HEK293T (cell line): ENCODE measurements at regions not wholly inside any gene's neighbourhood (a gene's known extent, or its start where the extent isn't known, plus 50 kb on each side); places are given as distances from the start of the nearest gene placed in this dataset.

Experiments used
- CTCF ChIA-PET: fragments of 350-600 bp; formaldehyde crosslinking; extraction: SDS; loops from one replicate; lab custom pipeline; 2021; ENCODE audit warnings: antibody characterized with exemption, inconsistent platforms; lab: Yijun Ruan, JAX
- POLR2A ChIA-PET: fragments of 350-600 bp; formaldehyde crosslinking; extraction: SDS; loops from one replicate; lab custom pipeline; 2020; ENCODE audit warnings: antibody characterized with exemption, inconsistent platforms; lab: Yijun Ruan, JAX
- DNase-seq: peaks from one replicate; pipeline ENCODE4 v3.0.0; 2012; ENCODE audit warnings: mixed read lengths; ENCODE audit errors: extremely low spot score
- ARNT ChIP-seq: fragments of 450-650 bp; IDR thresholded peaks from 2 replicates; pipeline ENCODE4 v1.6.1; 2017; ENCODE audit warnings: mild to moderate bottlenecking
- BHLHE40 ChIP-seq: fragments of 450-650 bp; IDR thresholded peaks from 2 replicates; pipeline ENCODE4 v1.6.1; 2016; ENCODE audit warnings: mild to moderate bottlenecking, moderate library complexity, borderline replicate concordance
- CTBP1 ChIP-seq: fragments of 450-650 bp; IDR thresholded peaks from 2 replicates; pipeline ENCODE4 v1.6.1; 2016; ENCODE audit warnings: borderline replicate concordance
- ELF4 ChIP-seq: fragments of 450-650 bp; IDR thresholded peaks from 2 replicates; pipeline ENCODE4 v1.6.1; 2017; ENCODE audit warnings: antibody characterized with exemption
- FOXA1 ChIP-seq: fragments of 450-650 bp; IDR thresholded peaks from 2 replicates; pipeline ENCODE4 v1.6.1; 2016; ENCODE audit warnings: mild to moderate bottlenecking
- FOXK2 ChIP-seq: fragments of 450-650 bp; IDR thresholded peaks from 2 replicates; pipeline ENCODE4 v1.6.1; 2016; ENCODE audit warnings: mild to moderate bottlenecking
- FOXM1 ChIP-seq: fragments of 450-650 bp; IDR thresholded peaks from 2 replicates; pipeline ENCODE4 v1.6.1; 2017; ENCODE audit warnings: mild to moderate bottlenecking, borderline replicate concordance
- HDGF ChIP-seq: fragments of 450-650 bp; IDR thresholded peaks from 2 replicates; pipeline ENCODE4 v1.6.1; 2017; ENCODE audit warnings: antibody characterized with exemption, borderline replicate concordance
- L3MBTL2 ChIP-seq: fragments of 450-650 bp; conservative IDR thresholded peaks from 2 replicates; pipeline ENCODE4 v1.6.1; 2016; ENCODE audit warnings: mild to moderate bottlenecking
- LEF1 ChIP-seq: fragments of 450-650 bp; IDR thresholded peaks from 2 replicates; pipeline ENCODE4 v1.6.1; 2017; ENCODE audit warnings: mild to moderate bottlenecking, borderline replicate concordance
- NFRKB ChIP-seq: fragments of 450-650 bp; IDR thresholded peaks from 2 replicates; pipeline ENCODE4 v1.6.1; 2016; ENCODE audit warnings: mild to moderate bottlenecking, moderate library complexity
- PKNOX1 ChIP-seq: fragments of 450-650 bp; IDR thresholded peaks from 2 replicates; pipeline ENCODE4 v1.6.1; 2016
- SP1 ChIP-seq: fragments of 450-650 bp; IDR thresholded peaks from 2 replicates; pipeline ENCODE4 v1.6.1; 2017
- SUZ12 ChIP-seq: fragments of 450-650 bp; IDR thresholded peaks from 2 replicates; pipeline ENCODE4 v1.6.1; 2016; ENCODE audit warnings: mild to moderate bottlenecking
- TARDBP ChIP-seq: fragments of 450-650 bp; IDR thresholded peaks from 2 replicates; pipeline ENCODE4 v1.6.1; 2016
- ZNF384 ChIP-seq: fragments of 450-650 bp; IDR thresholded peaks from 2 replicates; pipeline ENCODE4 v1.6.1; 2016

DNA sequence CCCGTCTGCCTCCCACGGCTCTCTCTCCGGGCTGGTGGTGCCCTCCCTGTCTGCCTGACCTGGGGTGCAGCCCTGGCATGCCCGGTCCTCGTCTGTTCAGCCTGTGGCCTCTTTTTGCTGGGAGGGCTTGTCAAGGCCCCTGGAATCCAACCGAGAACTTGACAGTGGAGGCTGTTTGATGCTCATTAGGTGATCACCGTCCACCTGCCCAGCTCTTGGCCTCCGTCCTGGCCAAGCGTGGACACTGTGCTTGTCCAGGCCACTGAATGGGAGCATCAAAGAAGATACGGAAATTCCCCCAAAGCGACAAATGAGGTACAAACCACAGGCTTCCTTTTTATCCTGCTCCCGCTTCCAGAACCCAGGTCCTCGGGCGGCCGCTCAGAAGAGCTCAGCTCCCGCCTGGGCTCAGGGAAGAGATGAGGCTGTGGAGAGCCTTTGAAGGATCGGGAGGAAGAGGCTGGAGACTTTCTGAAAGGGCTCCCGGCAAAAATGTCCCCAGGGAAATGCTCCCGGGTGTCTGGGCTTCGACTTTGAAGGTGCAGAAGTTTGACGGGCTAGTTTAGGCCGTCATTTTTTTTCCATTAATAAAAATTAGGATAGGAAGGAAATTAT is 1273.9 kb downstream of the BRD1 start:
- no peak for DNase-seq
- no peak for TF ChIP-seq BHLHE40
- TF ChIP-seq SUZ12, result no peak
- no peak for TF ChIP-seq FOXA1
- no peak for TF ChIP-seq FOXM1
- no peak for TF ChIP-seq HDGF
- TF ChIP-seq NFRKB, result no peak
- no peak for TF ChIP-seq SP1
- no peak for TF ChIP-seq TARDBP
- TF ChIP-seq CTBP1, result no peak
- no peak for TF ChIP-seq PKNOX1
- TF ChIP-seq ELF4, result no peak
- TF ChIP-seq ZNF384, result no peak
- TF ChIP-seq ARNT, result no peak
- no peak for TF ChIP-seq FOXK2
- TF ChIP-seq LEF1, result no peak
- no peak for TF ChIP-seq L3MBTL2
- ChIA-PET CTCF (no interaction called here), POLR2A (no interaction called here)

- ChIA-PET POLR2A (no interaction called here), CTCF (no interaction called here)
- no peak for TF ChIP-seq BHLHE40
- no peak for TF ChIP-seq HDGF
- TF ChIP-seq PKNOX1, result no peak
- no peak for DNase-seq
Measured at GRCh38 chr22:48553119-48553518, 1274.6 kb downstream of the BRD1 start.

GRCh38 chr22:48551716-48552268 is 1275.9 kb downstream of the BRD1 start:
- CTCF ChIA-PET, result no interaction called here
- no peak for TF ChIP-seq L3MBTL2
- no peak for TF ChIP-seq HDGF
- TF ChIP-seq ELF4, result no peak
- TF ChIP-seq ARNT, result no peak
- no peak for TF ChIP-seq PKNOX1
- DNase-seq, result no peak
- POLR2A ChIA-PET, result no interaction called here

GRCh38 chr22:48551061-48551460 is 1276.6 kb downstream of the BRD1 start:
- TF ChIP-seq FOXM1, result no peak
- TF ChIP-seq L3MBTL2, result no peak
- TF ChIP-seq LEF1, result no peak
- TF ChIP-seq NFRKB, result no peak
- TF ChIP-seq FOXK2, result no peak
- TF ChIP-seq TARDBP, result no peak
- no peak for TF ChIP-seq CTBP1
- TF ChIP-seq PKNOX1, result no peak
- TF ChIP-seq ELF4, result no peak
- ChIA-PET CTCF (no interaction called here), POLR2A (no interaction called here)
- DNase-seq, result no peak

- TF ChIP-seq FOXK2 (no peak), HDGF (no peak), FOXM1 (no peak), BHLHE40 (no peak), ARNT (no peak), SP1 (no peak), L3MBTL2 (no peak), PKNOX1 (no peak), NFRKB (no peak), CTBP1 (no peak), LEF1 (no peak), TARDBP (no peak), SUZ12 (no peak), FOXA1 (no peak), ELF4 (no peak), ZNF384 (no peak)
- CTCF ChIA-PET, result no interaction called here
Measured at GRCh38 chr22:48548391-48548790, 1279.3 kb downstream of the BRD1 start.

GRCh38 chr22:48547971-48548370 is 1279.7 kb downstream of the BRD1 start:
- CTCF ChIA-PET, result no interaction called here
- no peak for DNase-seq
- POLR2A ChIA-PET, result no interaction called here
- TF ChIP-seq ZNF384, result no peak

More at GRCh38 chr22:48548391-48548790, 1279.3 kb downstream of the BRD1 start:
- no peak for DNase-seq
- POLR2A ChIA-PET, result no interaction called here
